Loucy (cell line): ENCODE measurements at regions not wholly inside any gene's neighbourhood (a gene's known extent, or its start where the extent isn't known, plus 50 kb on each side); places are given as distances from the start of the nearest gene placed in this dataset.

Source experiments
- CTCF ChIP-seq: fragments of 200-600 bp; sonication (generic); conservative IDR thresholded peaks from 2 replicates; pipeline ENCODE4 v1.5.1; 2014; ENCODE audit warnings: mild to moderate bottlenecking, antibody characterized with exemption, low read length
- EZH2phosphoT487 ChIP-seq: fragments of 200-600 bp; IDR thresholded peaks from 2 replicates; pipeline ENCODE4 v1.6.1; 2018; ENCODE audit warnings: antibody characterized with exemption, mild to moderate bottlenecking, moderate library complexity, borderline replicate concordance

GRCh38 chr4:43330288-43330687 is 437.8 kb downstream of the GRXCR1 start:
- TF ChIP-seq CTCF (no peak), EZH2phosphoT487 (no peak)
